Endothelial cell of umbilical vein (primary cell): ENCODE measurements at regions not wholly inside any gene's neighbourhood (a gene's known extent, or its start where the extent isn't known, plus 50 kb on each side); places are given as distances from the start of the nearest gene placed in this dataset.

Source experiments
- BruUV-seq: library from RNA; stranded (reverse); fragments of 400-500 nt; replicated peaks from 2 replicates; lab custom pipeline; 2021; lab: Mats Ljungman, UMichigan
- CTCF ChIA-PET: fragments of 300-600, 350-600 bp; sonication (Branson Sonifier 250); formaldehyde crosslinking; loops from one replicate; lab custom pipeline; 2021; ENCODE audit warnings: antibody characterized with exemption, inconsistent platforms; lab: Charles Lee
- POLR2A ChIA-PET: fragments of 300-600, 350-600 bp; sonication (Branson Sonifier 250); formaldehyde crosslinking; loops from one replicate; lab custom pipeline; 2021; ENCODE audit warnings: antibody characterized with exemption, inconsistent platforms; lab: Charles Lee
- DNase-seq: peaks from one replicate; pipeline ENCODE4 v3.0.0-alpha.2; 2011; ENCODE audit warnings: low read depth, low spot score
- FAIRE-seq: peaks from 2 replicates; lab custom pipeline; 2011; peaks lifted over from hg19 to GRCh38; lab: Jason Lieb, UNC
- H2AFZ ChIP-seq: 2 replicates; pipeline ENCODE4 v1.6.0; 2012; ENCODE audit warnings: low read depth, low read length, control low read depth, inconsistent platforms
- H3K27ac ChIP-seq: 2 replicates; pipeline ENCODE4 v1.5.1; 2011; ENCODE audit warnings: low read depth, mild to moderate bottlenecking, control low read depth, low read length, moderate library complexity; ENCODE audit not compliant: insufficient read depth
- H3K27me3 ChIP-seq, 2 experiments: 2 replicates each; pipeline versions ENCODE4 v1.6.0 to v1.6.1; 2011; ENCODE audit warnings: low read length in 2 of 2, mixed read lengths in 1 of 2; ENCODE audit not compliant: control insufficient read depth in 2 of 2, insufficient read depth in 2 of 2
- H3K36me3 ChIP-seq, 2 experiments: 2 replicates in 1 of 2; 3 replicates in 1 of 2; pipeline ENCODE4 v1.5.1; 2011; ENCODE audit warnings: low read length in 2 of 2, mild to moderate bottlenecking in 1 of 2, moderate library complexity in 1 of 2; ENCODE audit not compliant: control insufficient read depth in 2 of 2, insufficient read depth in 2 of 2; ENCODE audit errors: extremely low read depth in 1 of 2
- H3K4me1 ChIP-seq: 3 replicates; pipeline ENCODE4 v1.5.1; 2011; ENCODE audit warnings: mild to moderate bottlenecking, low read length; ENCODE audit not compliant: control insufficient read depth, insufficient read depth; ENCODE audit errors: extremely low read depth
- H3K4me2 ChIP-seq: 2 replicates; pipeline ENCODE4 v1.6.1; 2011; ENCODE audit warnings: low read length, control low read depth, mixed read lengths; ENCODE audit not compliant: insufficient read depth
- H3K4me3 ChIP-seq, 3 experiments: fragments of 200-600 bp in 1 of 3; sonication (generic), shearing (Covaris generic) in 1 of 3; replicated peaks in 1 of 3; 2 replicates each; pipeline ENCODE4 v1.5.1; 2011 to 2016; ENCODE audit warnings: control low read depth in 3 of 3, low read length in 3 of 3, mild to moderate bottlenecking in 2 of 3, inconsistent platforms in 1 of 3, low read depth in 1 of 3, moderate library complexity in 1 of 3; ENCODE audit not compliant: insufficient read depth in 1 of 3
- H3K79me2 ChIP-seq: 2 replicates; pipeline ENCODE4 v1.6.0; 2012; ENCODE audit warnings: low read length, inconsistent platforms; ENCODE audit not compliant: control insufficient read depth, insufficient read depth
- H3K9ac ChIP-seq: replicated peaks from 2 replicates; pipeline ENCODE3; 2011; ENCODE audit warnings: low read length, control low read depth; ENCODE audit not compliant: insufficient read depth; ENCODE audit errors: extremely low read depth
- H3K9me1 ChIP-seq: replicated peaks from 3 replicates; pipeline ENCODE4 v1.6.0; 2011; ENCODE audit warnings: mild to moderate bottlenecking, low read length; ENCODE audit not compliant: control insufficient read depth, insufficient read depth; ENCODE audit errors: extremely low read depth
- H3K9me3 ChIP-seq: replicated peaks from 2 replicates; pipeline ENCODE4 v1.5.1; 2012; ENCODE audit warnings: low read length, inconsistent platforms; ENCODE audit not compliant: control insufficient read depth, insufficient read depth
- H4K20me1 ChIP-seq: replicated peaks from 2 replicates; pipeline ENCODE3; 2011; ENCODE audit warnings: mild to moderate bottlenecking, low read length; ENCODE audit not compliant: control insufficient read depth, insufficient read depth; ENCODE audit errors: extremely low read depth
- EZH2 ChIP-seq: IDR thresholded peaks from 2 replicates; pipeline ENCODE4 v1.6.1; 2012; ENCODE audit warnings: borderline replicate concordance, low read depth, mild to moderate bottlenecking, moderate library complexity, low read length, inconsistent platforms; ENCODE audit not compliant: severe bottlenecking
- FOS ChIP-seq: IDR thresholded peaks from 2 replicates; pipeline ENCODE4 v1.6.1; 2011; ENCODE audit warnings: mild to moderate bottlenecking, low read length, moderate library complexity, borderline replicate concordance; ENCODE audit not compliant: insufficient read depth
- GATA2 ChIP-seq: IDR thresholded peaks from 2 replicates; pipeline ENCODE4 v1.7.0; 2011; ENCODE audit warnings: low read depth, mild to moderate bottlenecking, moderate library complexity, mixed read lengths, low read length; ENCODE audit not compliant: insufficient read length, insufficient read depth
- JUN ChIP-seq: IDR thresholded peaks from 2 replicates; pipeline ENCODE4 v1.6.1; 2011; ENCODE audit warnings: borderline replicate concordance, low read depth; ENCODE audit not compliant: insufficient read length, insufficient read depth
- MYC ChIP-seq: IDR thresholded peaks from one replicate; pipeline ENCODE4 v1.6.1; 2011; ENCODE audit warnings: mild to moderate bottlenecking, low read depth, low read length
- POLR2A ChIP-seq: IDR thresholded peaks from 2 replicates; pipeline ENCODE4 v1.6.1; 2012; ENCODE audit warnings: low read depth, mild to moderate bottlenecking, control low read depth, low read length
- POLR2AphosphoS5 ChIP-seq: IDR thresholded peaks from 2 replicates; pipeline ENCODE4 v1.6.1; 2012; ENCODE audit warnings: low read depth, mild to moderate bottlenecking, control low read depth, low read length, moderate library complexity; ENCODE audit not compliant: insufficient read depth
- dilution Hi-C: fragments of 300-500 bp; cut with MboI; formaldehyde crosslinking; loops from one replicate; pipeline ENCODE4 v1.15.0; 2019; ENCODE audit warnings: low sequenced_read_pairs; ENCODE audit not compliant: extremely low pct_ligation_motif_present
- intact Hi-C: fragments of 100-400 bp; cut with micrococcal nuclease; formaldehyde crosslinking; loops from one replicate; pipeline ENCODE4 v1.10.0; 2022
- TF ChIP-seq, protein P1 (sequence below), 2 donors: IDR thresholded peaks; 1 replicate in 1 of 2; 2 replicates in 1 of 2; pipeline ENCODE4 v1.5.1; 2011; ENCODE audit warnings: low read length in 2 of 2, mild to moderate bottlenecking in 2 of 2, moderate library complexity in 2 of 2, control low read depth in 1 of 2, inconsistent platforms in 1 of 2, low read depth in 1 of 2; ENCODE audit not compliant: insufficient read depth in 1 of 2; ENCODE audit errors: extremely low read depth in 1 of 2
- TF ChIP-seq, protein P2 (sequence below): IDR thresholded peaks from 2 replicates; pipeline ENCODE4 v1.6.1; 2011; ENCODE audit not compliant: insufficient read depth, insufficient read length

DNA sequence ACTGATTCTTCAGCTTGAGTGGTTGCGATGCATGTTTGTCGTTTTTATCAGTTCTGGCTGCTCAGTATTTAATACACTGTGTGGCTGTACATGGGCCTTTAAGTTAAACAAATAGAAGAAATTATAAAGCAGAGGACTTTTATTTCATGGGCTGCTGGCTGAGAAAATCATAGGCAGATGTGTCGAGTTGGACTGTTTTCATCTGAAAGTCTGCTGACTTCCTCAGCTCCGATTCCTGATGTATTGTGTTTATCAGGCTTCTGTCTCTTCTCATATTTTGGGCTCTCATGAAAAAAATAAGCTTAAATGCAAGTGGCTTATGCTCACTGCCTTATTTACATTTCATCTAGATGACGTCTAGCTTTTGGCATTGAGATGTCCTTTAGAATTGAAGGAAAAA is 129.5 kb upstream of the GGTLC1 start:
- no peak overlapping the region for H3K27ac ChIP-seq
- no peaks in the 10 kb centered on the region for H3K9me1 ChIP-seq
- no peaks in the 10 kb centered on the region for H3K79me2 ChIP-seq
- H3K4me2 ChIP-seq, result no peak overlapping the region
- no peak overlapping the region for H3K4me3 ChIP-seq
- POLR2A ChIA-PET, result interaction anchor here (0.6 kb wide), 1 partner anchor 1227 kb away, joined by 4 read pairs; no protein-coding TSS in a partner anchor
- H4K20me1 ChIP-seq, result no peaks in the 10 kb centered on the region
- H2AFZ ChIP-seq, result no peak overlapping the region
- TF ChIP-seq, protein P1, sequence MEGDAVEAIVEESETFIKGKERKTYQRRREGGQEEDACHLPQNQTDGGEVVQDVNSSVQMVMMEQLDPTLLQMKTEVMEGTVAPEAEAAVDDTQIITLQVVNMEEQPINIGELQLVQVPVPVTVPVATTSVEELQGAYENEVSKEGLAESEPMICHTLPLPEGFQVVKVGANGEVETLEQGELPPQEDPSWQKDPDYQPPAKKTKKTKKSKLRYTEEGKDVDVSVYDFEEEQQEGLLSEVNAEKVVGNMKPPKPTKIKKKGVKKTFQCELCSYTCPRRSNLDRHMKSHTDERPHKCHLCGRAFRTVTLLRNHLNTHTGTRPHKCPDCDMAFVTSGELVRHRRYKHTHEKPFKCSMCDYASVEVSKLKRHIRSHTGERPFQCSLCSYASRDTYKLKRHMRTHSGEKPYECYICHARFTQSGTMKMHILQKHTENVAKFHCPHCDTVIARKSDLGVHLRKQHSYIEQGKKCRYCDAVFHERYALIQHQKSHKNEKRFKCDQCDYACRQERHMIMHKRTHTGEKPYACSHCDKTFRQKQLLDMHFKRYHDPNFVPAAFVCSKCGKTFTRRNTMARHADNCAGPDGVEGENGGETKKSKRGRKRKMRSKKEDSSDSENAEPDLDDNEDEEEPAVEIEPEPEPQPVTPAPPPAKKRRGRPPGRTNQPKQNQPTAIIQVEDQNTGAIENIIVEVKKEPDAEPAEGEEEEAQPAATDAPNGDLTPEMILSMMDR (IDR thresholded peaks at IDR 0.05; ENCODE audit: extremely low read depth in 1 of 2, insufficient read depth in 1 of 2, low read depth in 1 of 2, low read length in 2 of 2), result no peak
- TF ChIP-seq, protein P2, sequence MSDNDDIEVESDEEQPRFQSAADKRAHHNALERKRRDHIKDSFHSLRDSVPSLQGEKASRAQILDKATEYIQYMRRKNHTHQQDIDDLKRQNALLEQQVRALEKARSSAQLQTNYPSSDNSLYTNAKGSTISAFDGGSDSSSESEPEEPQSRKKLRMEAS, result no peak
- TF ChIP-seq GATA2 (no peak), POLR2AphosphoS5 (no peak), EZH2 (no peak), JUN (no peak), FOS (no peak), POLR2A (no peak), MYC (no peak)
- DNase-seq (peak; percentile 40), FAIRE-seq (peak; percentile 71)
- intact Hi-C loops (loop anchor here (1.0 to 5.0 kb wide), 3 partner anchors 12 to 44 kb away; no protein-coding TSS in a partner anchor), dilution Hi-C loops (no loop called here)
- H3K27me3 ChIP-seq, result no peaks in the 10 kb centered on the region
- peaks cover 35% of the 10 kb centered on the region for H3K4me1 ChIP-seq
- H3K36me3 ChIP-seq, result no peaks in the 10 kb centered on the region
- H3K9me3 ChIP-seq, result no peaks in the 10 kb centered on the region
- BruUV-seq, result no TSS peak
- CTCF ChIA-PET, result interaction anchor here (1.3 to 3.1 kb wide), 4 partner anchors 11 to 45 kb away, joined by 4 to 26 read pairs (median 16); no protein-coding TSS in a partner anchor
- H3K9ac ChIP-seq, result no peak overlapping the region
